ENCODE measurements at regions not wholly inside any gene's neighbourhood (a gene's known extent, or its start where the extent isn't known, plus 50 kb on each side); places are given as distances from the start of the nearest gene placed in this dataset.

- DNase-seq (ENCODE audit: low read depth in 2 of 2) = peak in 1 of 2 donors; percentile 15
Measured at GRCh38 chr9:88789785-88790184, 201.5 kb upstream of the S1PR3 start.

- peak in 1 of 2 donors; percentile 68 for DNase-seq (ENCODE audit: low read depth in 2 of 2)
Measured at GRCh38 chr9:88791105-88791805, 200.0 kb upstream of the S1PR3 start.

GRCh38 chr9:88792502-88792901 is 198.8 kb upstream of the S1PR3 start:
- no peak for DNase-seq (ENCODE audit: low read depth in 2 of 2)

- DNase-seq (ENCODE audit: low read depth in 2 of 2) = peak in 1 of 2 donors; percentile 60
Measured at GRCh38 chr9:88794100-88794499, 197.2 kb upstream of the S1PR3 start.

- no peak for DNase-seq (ENCODE audit: low read depth in 2 of 2)
Measured at GRCh38 chr9:88796947-88797346, 194.3 kb upstream of the S1PR3 start.

- no peak for DNase-seq (ENCODE audit: low read depth in 2 of 2)
Measured at GRCh38 chr9:88798476-88798875, 192.8 kb upstream of the S1PR3 start.

- DNase-seq (ENCODE audit: low read depth in 2 of 2) = no peak
Measured at GRCh38 chr9:88799541-88800328, 191.5 kb upstream of the S1PR3 start.

- DNase-seq (ENCODE audit: low read depth in 2 of 2) = no peak
Measured at GRCh38 chr9:88800329-88800682, 191.0 kb upstream of the S1PR3 start.

- DNase-seq (ENCODE audit: low read depth in 2 of 2) = no peak
Measured at GRCh38 chr9:88801214-88801796, 190.0 kb upstream of the S1PR3 start.

GRCh38 chr9:88802533-88802932 is 188.7 kb upstream of the S1PR3 start:
- no peak for DNase-seq (ENCODE audit: low read depth in 2 of 2)

- no peak for DNase-seq (ENCODE audit: low read depth in 2 of 2)
Measured at GRCh38 chr9:88803546-88804253, 187.6 kb upstream of the S1PR3 start.

GRCh38 chr9:88804254-88804596 is 187.0 kb upstream of the S1PR3 start:
- DNase-seq (ENCODE audit: low read depth in 2 of 2) = peak in 1 of 2 donors; percentile 45

- no peak for DNase-seq (ENCODE audit: low read depth in 2 of 2)
Measured at GRCh38 chr9:88805217-88805943, 185.9 kb upstream of the S1PR3 start.

- DNase-seq (ENCODE audit: low read depth in 2 of 2) = no peak
Measured at GRCh38 chr9:88807426-88807825, 183.8 kb upstream of the S1PR3 start.

- peak in 1 of 2 donors; percentile 12 for DNase-seq (ENCODE audit: low read depth in 2 of 2)
Measured at GRCh38 chr9:88808019-88808656, 183.1 kb upstream of the S1PR3 start.

GRCh38 chr9:88808761-88809354 is 182.4 kb upstream of the S1PR3 start:
- no peak for DNase-seq (ENCODE audit: low read depth in 2 of 2)

GRCh38 chr9:88809355-88810161 is 181.7 kb upstream of the S1PR3 start:
- DNase-seq (ENCODE audit: low read depth in 2 of 2) = peak in 1 of 2 donors; percentile 10

- DNase-seq (ENCODE audit: low read depth in 2 of 2) = no peak
Measured at GRCh38 chr9:88810826-88811225, 180.4 kb upstream of the S1PR3 start.

GRCh38 chr9:88811511-88811910 is 179.8 kb upstream of the S1PR3 start:
- DNase-seq (ENCODE audit: low read depth in 2 of 2) = no peak

Measured in lung microvascular endothelial cell (primary cell).